A673 (cell line): ENCODE measurements at regions not wholly inside any gene's neighbourhood (a gene's known extent, or its start where the extent isn't known, plus 50 kb on each side); places are given as distances from the start of the nearest gene placed in this dataset.

Experiments
- EZH2 ChIP-seq: fragments of 200-600 bp; sonication (generic); IDR thresholded peaks from 2 replicates; pipeline ENCODE4 v1.6.1; 2017; ENCODE audit warnings: borderline replicate concordance, low read depth, mild to moderate bottlenecking, mixed read lengths, antibody characterized with exemption, low read length; ENCODE audit not compliant: poor library complexity, severe bottlenecking
- TF ChIP-seq, protein P1 (sequence below): fragments of 300-800, 200-600 bp; sonication (generic); conservative IDR thresholded peaks from 2 replicates; pipeline ENCODE4 v1.5.1; 2017; ENCODE audit warnings: low read depth, mild to moderate bottlenecking, antibody characterized with exemption, low read length, moderate library complexity, mixed read lengths

DNA sequence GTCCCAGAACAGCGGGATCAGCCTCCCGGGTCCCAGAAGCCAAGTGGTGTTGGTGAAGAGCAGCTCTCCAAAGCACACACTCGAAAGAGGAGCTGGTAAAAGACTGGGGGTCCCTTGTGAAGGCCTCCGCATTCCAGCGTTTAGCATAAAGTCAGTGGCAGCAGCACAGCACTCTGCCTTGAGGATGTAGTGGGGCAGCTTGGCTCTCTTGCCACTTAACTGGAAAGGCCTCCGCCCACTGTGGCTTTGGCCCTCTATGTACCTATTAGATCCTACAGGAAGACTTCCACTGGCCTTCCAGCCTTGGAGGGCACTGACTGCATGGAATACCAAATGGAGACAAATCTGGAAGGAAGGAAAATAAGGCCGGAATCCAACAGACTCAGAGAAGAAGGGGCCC lies 1455.3 kb downstream of the BRD1 start:
- TF ChIP-seq, protein P1, sequence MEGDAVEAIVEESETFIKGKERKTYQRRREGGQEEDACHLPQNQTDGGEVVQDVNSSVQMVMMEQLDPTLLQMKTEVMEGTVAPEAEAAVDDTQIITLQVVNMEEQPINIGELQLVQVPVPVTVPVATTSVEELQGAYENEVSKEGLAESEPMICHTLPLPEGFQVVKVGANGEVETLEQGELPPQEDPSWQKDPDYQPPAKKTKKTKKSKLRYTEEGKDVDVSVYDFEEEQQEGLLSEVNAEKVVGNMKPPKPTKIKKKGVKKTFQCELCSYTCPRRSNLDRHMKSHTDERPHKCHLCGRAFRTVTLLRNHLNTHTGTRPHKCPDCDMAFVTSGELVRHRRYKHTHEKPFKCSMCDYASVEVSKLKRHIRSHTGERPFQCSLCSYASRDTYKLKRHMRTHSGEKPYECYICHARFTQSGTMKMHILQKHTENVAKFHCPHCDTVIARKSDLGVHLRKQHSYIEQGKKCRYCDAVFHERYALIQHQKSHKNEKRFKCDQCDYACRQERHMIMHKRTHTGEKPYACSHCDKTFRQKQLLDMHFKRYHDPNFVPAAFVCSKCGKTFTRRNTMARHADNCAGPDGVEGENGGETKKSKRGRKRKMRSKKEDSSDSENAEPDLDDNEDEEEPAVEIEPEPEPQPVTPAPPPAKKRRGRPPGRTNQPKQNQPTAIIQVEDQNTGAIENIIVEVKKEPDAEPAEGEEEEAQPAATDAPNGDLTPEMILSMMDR: no peak
- TF ChIP-seq EZH2: no peak
